WI38 (cell line): ENCODE measurements at regions not wholly inside any gene's neighbourhood (a gene's known extent, or its start where the extent isn't known, plus 50 kb on each side); places are given as distances from the start of the nearest gene placed in this dataset.

Source experiments
- H3K4me3 ChIP-seq: 2 replicates; pipeline ENCODE4 v1.5.1; 2011; ENCODE audit warnings: low read depth, mild to moderate bottlenecking, control low read depth, low read length
- CTCF ChIP-seq: IDR thresholded peaks from 2 replicates; pipeline ENCODE4 v1.5.1; 2012; ENCODE audit warnings: low read depth, mild to moderate bottlenecking, control low read depth, low read length

- H3K4me3 ChIP-seq = no peak overlapping the region
- no peak for TF ChIP-seq CTCF
Observed at GRCh38 chr1:194952171-194952570, 1656.1 kb downstream of the KCNT2 start.

DNA sequence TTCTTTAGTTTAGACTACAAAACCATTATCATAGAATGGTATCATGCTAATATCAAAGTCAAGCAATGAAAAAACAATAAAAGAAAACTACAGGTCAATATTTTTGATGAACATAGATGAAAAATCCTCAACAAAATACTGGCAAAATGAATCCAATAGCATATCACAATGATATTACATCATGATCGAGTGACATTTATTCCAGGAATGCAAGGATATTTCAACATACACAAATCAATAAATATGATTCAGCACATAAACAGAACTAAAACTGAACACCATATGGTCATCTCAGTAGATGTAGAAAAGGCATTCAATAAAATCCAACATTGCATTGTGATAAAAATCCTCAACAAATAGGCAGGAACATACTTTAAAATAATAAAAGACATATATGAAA is 1657.7 kb downstream of the KCNT2 start:
- H3K4me3 ChIP-seq = no peak overlapping the region
- TF ChIP-seq CTCF = no peak

DNA sequence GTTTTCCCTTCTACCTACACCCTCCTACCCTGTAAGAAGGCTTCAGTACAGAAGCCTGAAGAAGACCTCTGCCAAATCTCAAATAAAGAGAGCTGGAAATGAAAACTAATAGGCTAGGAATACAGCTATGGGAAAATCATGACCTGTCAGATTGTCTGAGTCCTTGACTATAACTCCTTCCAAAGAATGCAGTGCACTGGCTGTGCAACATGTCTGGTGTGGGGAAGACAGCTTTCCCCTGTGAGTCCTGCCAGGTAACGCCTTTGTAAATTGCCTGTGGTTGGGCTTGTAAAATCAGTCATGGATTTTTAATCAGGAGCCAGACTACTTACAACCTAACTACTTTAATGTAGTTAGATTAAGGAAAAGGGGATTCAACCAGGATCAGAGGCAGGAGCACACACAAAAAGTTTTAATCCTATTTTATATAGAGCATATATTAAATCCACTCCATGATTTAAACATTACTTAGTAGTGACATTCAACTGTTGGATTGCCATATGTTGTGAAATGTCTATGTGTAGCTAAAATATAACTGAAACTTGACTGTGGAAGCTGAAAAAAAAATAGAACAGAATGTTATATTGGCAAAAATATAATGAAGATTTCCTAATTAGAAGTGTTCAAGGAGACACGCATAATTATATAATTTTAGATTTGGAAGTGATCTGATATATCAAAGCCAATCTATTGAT is 1667.8 kb downstream of the KCNT2 start:
- H3K4me3 ChIP-seq = no peak overlapping the region
- TF ChIP-seq CTCF = no peak

DNA sequence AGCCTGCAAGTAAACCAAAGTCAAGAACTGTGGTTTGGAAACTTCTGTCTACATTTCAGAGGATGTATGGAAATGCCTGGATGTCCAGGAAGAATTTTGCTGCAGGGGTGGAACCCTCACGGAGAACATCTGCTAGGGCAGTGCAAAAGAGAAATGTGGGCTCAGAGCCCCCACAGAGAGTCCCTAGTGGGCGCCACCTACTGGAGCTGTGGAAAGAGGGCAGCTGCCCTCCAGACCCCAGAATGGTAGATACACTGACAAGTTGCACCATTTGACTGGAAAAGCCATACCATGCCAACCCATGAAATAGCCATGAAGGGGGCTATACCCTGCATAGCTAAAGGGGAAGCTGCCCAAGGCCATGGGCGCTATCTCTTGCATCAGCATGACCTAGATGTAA is 1672.4 kb downstream of the KCNT2 start:
- TF ChIP-seq CTCF = no peak
- no peak overlapping the region for H3K4me3 ChIP-seq

DNA sequence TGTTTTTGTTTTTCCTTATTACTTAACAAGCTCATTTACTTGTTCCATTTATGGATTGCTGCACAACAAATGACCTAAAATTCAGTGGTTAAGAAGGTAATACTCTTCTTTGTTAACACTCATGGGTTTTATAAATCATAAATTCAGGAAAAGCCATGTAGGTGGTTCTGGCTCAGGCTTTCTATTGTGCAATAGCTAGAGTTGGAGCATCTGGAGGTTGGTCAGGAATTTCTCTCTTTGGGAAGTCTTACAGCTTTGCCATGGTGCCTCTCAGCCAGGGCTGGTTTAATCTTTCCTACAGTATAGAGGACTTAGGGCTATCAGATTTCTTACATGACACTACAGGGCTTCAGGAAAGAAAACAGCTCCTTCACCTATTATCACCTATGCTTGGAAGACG is 1677.1 kb downstream of the KCNT2 start:
- no peak for TF ChIP-seq CTCF
- H3K4me3 ChIP-seq = no peak overlapping the region

- H3K4me3 ChIP-seq = no peak overlapping the region
- no peak for TF ChIP-seq CTCF
Observed at GRCh38 chr1:194930132-194930531, 1678.1 kb downstream of the KCNT2 start.

DNA sequence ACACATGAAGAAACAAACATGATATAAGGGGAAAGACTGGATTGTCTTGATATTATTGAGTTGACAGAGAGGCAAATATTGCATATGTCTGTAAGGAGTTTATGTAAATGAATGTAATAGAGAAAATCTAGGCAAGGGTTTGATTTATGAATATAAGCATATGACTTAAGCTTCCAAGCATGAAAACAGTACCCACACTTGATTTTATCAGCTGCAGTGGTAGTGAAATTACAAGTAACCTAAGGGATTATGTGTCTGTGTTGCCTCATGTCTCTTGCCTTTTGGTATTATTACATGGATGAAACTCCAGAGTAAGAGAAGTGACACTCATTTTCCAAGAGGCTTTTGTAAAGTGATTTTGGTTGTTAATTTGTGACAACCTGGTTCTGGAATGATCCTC is 1678.9 kb downstream of the KCNT2 start:
- H3K4me3 ChIP-seq = no peak overlapping the region
- no peak for TF ChIP-seq CTCF
